Neural progenitor cell (in vitro differentiated cells): ENCODE measurements at regions not wholly inside any gene's neighbourhood (a gene's known extent, or its start where the extent isn't known, plus 50 kb on each side); places are given as distances from the start of the nearest gene placed in this dataset.

Experiments used
- DNase-seq: peaks from one replicate; pipeline ENCODE4 v3.0.0-alpha.2; 2016; ENCODE audit warnings: low spot score
- H2AFZ ChIP-seq: fragments of 200-600 bp; sonication (generic); replicated peaks from 2 replicates; pipeline ENCODE4 v1.6.1; 2016; ENCODE audit warnings: antibody characterized with exemption
- H3F3A ChIP-seq: fragments of 200-600 bp; sonication (generic); 2 replicates; pipeline ENCODE4 v1.6.1; 2016; ENCODE audit warnings: antibody characterized with exemption, low read depth
- H3K27ac ChIP-seq: fragments of 200-600 bp; sonication (generic); 2 replicates; pipeline ENCODE4 v1.5.1; 2016; ENCODE audit warnings: mild to moderate bottlenecking
- H3K27me3 ChIP-seq: fragments of 200-600 bp; sonication (generic); 2 replicates; pipeline ENCODE4 v1.6.1; 2016; ENCODE audit warnings: mild to moderate bottlenecking, moderate library complexity
- H3K36me3 ChIP-seq: fragments of 200-600 bp; sonication (generic); 2 replicates; pipeline ENCODE4 v1.5.1; 2016
- H3K4me1 ChIP-seq: fragments of 200-600 bp; sonication (generic); 2 replicates; pipeline ENCODE4 v1.6.1; 2016; ENCODE audit warnings: mixed run types
- H3K4me2 ChIP-seq: fragments of 200-600 bp; sonication (generic); 2 replicates; pipeline ENCODE4 v1.6.1; 2016
- H3K4me3 ChIP-seq: fragments of 200-600 bp; sonication (generic); 2 replicates; pipeline ENCODE4 v1.5.1; 2016
- H3K79me2 ChIP-seq: fragments of 200-600 bp; sonication (generic); 2 replicates; pipeline ENCODE4 v1.6.1; 2016; ENCODE audit warnings: low read depth
- H3K9ac ChIP-seq: fragments of 200-600 bp; sonication (generic); 2 replicates; pipeline ENCODE4 v1.6.1; 2016
- H3K9me3 ChIP-seq: fragments of 200-600 bp; sonication (generic); 2 replicates; pipeline ENCODE4 v1.5.1; 2016; ENCODE audit warnings: low read depth
- H4K20me1 ChIP-seq: fragments of 200-600 bp; sonication (generic); 2 replicates; pipeline ENCODE4 v1.6.1; 2016; ENCODE audit warnings: low read depth
- H3K27ac Mint-ChIP-seq: 3 replicates; pipeline ENCODE4 v1.8.0; 2021; ENCODE audit warnings: mixed read lengths
- H3K27me3 Mint-ChIP-seq: 2 replicates; pipeline ENCODE4 v1.8.0; 2022; ENCODE audit warnings: low read depth, mild to moderate bottlenecking, inconsistent platforms, moderate library complexity, mixed read lengths; ENCODE audit not compliant: insufficient read depth
- H3K36me3 Mint-ChIP-seq: 3 replicates; pipeline ENCODE4 v1.8.0; 2021; ENCODE audit warnings: mixed read lengths
- H3K4me1 Mint-ChIP-seq: 3 replicates; pipeline ENCODE4 v1.8.0; 2021; ENCODE audit warnings: mixed read lengths
- H3K4me3 Mint-ChIP-seq: 3 replicates; pipeline ENCODE4 v1.8.0; 2021; ENCODE audit warnings: mild to moderate bottlenecking, moderate library complexity, mixed read lengths
- H3K9me3 Mint-ChIP-seq: 3 replicates; pipeline ENCODE4 v1.8.0; 2020; ENCODE audit warnings: mixed read lengths
- EZH2 ChIP-seq: fragments of 200-600 bp; sonication (generic); IDR thresholded peaks from 2 replicates; pipeline ENCODE4 v1.6.1; 2017; ENCODE audit warnings: antibody characterized with exemption, mild to moderate bottlenecking, moderate library complexity
- EZH2phosphoT487 ChIP-seq: fragments of 200-600 bp; sonication (generic); IDR thresholded peaks from 2 replicates; pipeline ENCODE4 v1.6.1; 2017; ENCODE audit warnings: antibody characterized with exemption
- TF ChIP-seq, protein P1 (sequence below): fragments of 200-600 bp; sonication (generic); IDR thresholded peaks from 2 replicates; pipeline ENCODE4 v1.5.1; 2017; ENCODE audit warnings: antibody characterized with exemption, mild to moderate bottlenecking

DNA sequence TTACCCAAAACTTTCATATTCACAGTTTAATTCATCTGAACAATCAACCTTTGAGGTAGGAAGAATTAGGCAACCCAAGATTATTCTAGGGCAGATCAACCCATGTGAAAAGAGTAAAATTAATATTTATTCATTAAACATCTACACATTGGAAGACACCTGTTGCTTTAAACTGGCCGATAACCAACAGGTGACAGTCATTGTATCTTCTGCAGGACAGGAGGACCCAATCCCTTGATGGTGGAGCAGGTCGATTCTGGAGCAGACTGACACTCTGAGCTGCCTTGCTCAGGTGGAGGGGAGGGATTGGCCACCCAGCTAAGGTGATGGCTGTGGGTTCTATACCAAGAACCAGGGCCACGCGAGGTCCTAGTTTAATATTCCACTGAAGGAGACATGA is 230.3 kb downstream of the OSR1 start:
- TF ChIP-seq, protein P1, sequence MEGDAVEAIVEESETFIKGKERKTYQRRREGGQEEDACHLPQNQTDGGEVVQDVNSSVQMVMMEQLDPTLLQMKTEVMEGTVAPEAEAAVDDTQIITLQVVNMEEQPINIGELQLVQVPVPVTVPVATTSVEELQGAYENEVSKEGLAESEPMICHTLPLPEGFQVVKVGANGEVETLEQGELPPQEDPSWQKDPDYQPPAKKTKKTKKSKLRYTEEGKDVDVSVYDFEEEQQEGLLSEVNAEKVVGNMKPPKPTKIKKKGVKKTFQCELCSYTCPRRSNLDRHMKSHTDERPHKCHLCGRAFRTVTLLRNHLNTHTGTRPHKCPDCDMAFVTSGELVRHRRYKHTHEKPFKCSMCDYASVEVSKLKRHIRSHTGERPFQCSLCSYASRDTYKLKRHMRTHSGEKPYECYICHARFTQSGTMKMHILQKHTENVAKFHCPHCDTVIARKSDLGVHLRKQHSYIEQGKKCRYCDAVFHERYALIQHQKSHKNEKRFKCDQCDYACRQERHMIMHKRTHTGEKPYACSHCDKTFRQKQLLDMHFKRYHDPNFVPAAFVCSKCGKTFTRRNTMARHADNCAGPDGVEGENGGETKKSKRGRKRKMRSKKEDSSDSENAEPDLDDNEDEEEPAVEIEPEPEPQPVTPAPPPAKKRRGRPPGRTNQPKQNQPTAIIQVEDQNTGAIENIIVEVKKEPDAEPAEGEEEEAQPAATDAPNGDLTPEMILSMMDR = no peak
- TF ChIP-seq EZH2 = no peak
- TF ChIP-seq EZH2phosphoT487 = no peak
- peaks cover 6% of the 10 kb centered on the region for H3K4me1 Mint-ChIP-seq
- no peak overlapping the region for H3K9ac ChIP-seq
- peaks cover 17% of the 10 kb centered on the region for H3K4me1 ChIP-seq
- H3K4me3 Mint-ChIP-seq = no peak overlapping the region
- H3K27me3 Mint-ChIP-seq = no peaks in the 10 kb centered on the region
- H3K27ac ChIP-seq = no peak overlapping the region
- H3K36me3 ChIP-seq = no peaks in the 10 kb centered on the region
- no peaks in the 10 kb centered on the region for H3K9me3 ChIP-seq
- no peaks in the 10 kb centered on the region for H3K27me3 ChIP-seq
- H4K20me1 ChIP-seq = no peaks in the 10 kb centered on the region
- H3K9me3 Mint-ChIP-seq = no peaks in the 10 kb centered on the region
- H3K79me2 ChIP-seq = no peaks in the 10 kb centered on the region
- no peak overlapping the region for H3K4me3 ChIP-seq
- no peaks in the 10 kb centered on the region for H3F3A ChIP-seq
- no peak for DNase-seq
- no peaks in the 10 kb centered on the region for H3K36me3 Mint-ChIP-seq
- no peak overlapping the region for H3K4me2 ChIP-seq
- no peak overlapping the region for H2AFZ ChIP-seq
- no peak overlapping the region for H3K27ac Mint-ChIP-seq

DNA sequence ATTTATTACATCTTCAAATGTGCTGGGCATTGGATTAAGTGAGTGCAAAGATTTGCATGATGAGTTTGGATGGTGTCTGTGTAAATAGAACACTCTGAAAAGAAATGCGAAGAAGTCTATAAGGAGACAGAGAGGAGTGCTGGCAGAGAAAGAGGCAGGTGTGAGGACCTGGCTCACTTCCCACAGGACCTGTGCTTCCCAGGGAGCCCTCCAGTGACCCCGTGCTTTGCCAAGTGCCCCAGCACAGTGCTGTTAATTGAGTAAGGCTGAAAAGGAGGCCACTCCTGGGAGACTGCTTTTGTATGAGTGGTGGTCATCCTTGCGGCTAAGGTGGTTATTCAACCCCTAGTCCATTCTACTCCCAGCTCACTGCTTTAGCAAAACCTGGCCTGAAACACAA is 230.8 kb downstream of the OSR1 start:
- Histone ChIP-seq H3K4me3 (no peak overlapping the region), H3K9me3 (no peaks in the 10 kb centered on the region), H3K27me3 (no peaks in the 10 kb centered on the region), H2AFZ (no peak overlapping the region), H3K9ac (no peak overlapping the region), H3K27ac (no peak overlapping the region), H3F3A (no peaks in the 10 kb centered on the region), H3K4me2 (peak overlapping the region; percentile 8), H3K36me3 (no peaks in the 10 kb centered on the region), H3K79me2 (no peaks in the 10 kb centered on the region), H3K4me1 (peaks cover 17% of the 10 kb centered on the region), H4K20me1 (no peaks in the 10 kb centered on the region)
- peaks cover 6% of the 10 kb centered on the region for H3K4me1 Mint-ChIP-seq
- TF ChIP-seq EZH2 = no peak
- TF ChIP-seq, protein P1 = no peak
- DNase-seq = no peak
- no peaks in the 10 kb centered on the region for H3K36me3 Mint-ChIP-seq
- H3K27ac Mint-ChIP-seq = no peak overlapping the region
- no peak overlapping the region for H3K4me3 Mint-ChIP-seq
- no peaks in the 10 kb centered on the region for H3K27me3 Mint-ChIP-seq
- no peaks in the 10 kb centered on the region for H3K9me3 Mint-ChIP-seq

DNA sequence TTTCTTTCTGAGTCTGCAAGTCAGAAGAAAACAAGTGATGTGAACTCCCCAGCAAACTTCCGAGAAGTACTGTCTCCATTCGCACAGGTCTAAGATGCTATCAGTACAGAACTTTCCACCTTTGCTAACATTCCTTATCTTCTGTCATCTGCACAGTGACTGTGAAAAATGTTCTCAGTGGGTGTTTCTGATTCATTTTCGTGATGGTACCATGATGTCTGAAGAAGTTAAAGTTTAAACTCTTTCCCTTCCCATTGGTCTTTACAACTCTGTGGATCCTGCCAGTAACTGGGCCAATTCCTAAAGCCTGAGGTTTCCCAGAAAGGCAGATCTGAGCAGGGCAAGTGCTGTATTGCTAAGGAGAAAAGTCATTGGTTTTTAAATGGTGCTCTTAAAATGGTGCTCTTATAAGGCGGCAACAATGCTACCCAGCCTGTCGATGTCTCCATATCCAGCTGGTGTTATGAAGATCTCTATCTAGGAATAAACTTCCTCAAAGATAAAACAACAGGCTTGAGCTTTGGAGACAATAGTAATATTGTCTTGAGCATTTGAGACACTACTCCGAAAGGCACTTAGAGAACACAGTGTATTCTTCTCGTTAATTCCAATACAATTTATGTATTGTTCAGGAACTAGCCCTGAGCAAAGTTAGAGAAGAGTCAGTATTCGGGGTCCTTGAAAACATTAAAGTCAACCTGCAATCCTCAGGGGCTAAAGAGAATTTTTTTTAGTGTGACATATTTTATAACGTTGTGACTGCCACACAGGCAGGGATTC is 232.3 kb downstream of the OSR1 start:
- Mint-ChIP-seq H3K36me3 (no peaks in the 10 kb centered on the region), H3K4me1 (peaks cover 9% of the 10 kb centered on the region), H3K9me3 (no peaks in the 10 kb centered on the region), H3K27me3 (no peaks in the 10 kb centered on the region), H3K4me3 (no peak overlapping the region), H3K27ac (no peak overlapping the region)
- peaks cover 17% of the 10 kb centered on the region for H3K4me1 ChIP-seq
- TF ChIP-seq EZH2phosphoT487 (no peak), EZH2 (no peak)
- TF ChIP-seq, protein P1 = no peak
- no peaks in the 10 kb centered on the region for H3K36me3 ChIP-seq
- no peak overlapping the region for H2AFZ ChIP-seq
- H3K27ac ChIP-seq = no peak overlapping the region
- H3F3A ChIP-seq = no peaks in the 10 kb centered on the region
- H4K20me1 ChIP-seq = no peaks in the 10 kb centered on the region
- no peaks in the 10 kb centered on the region for H3K27me3 ChIP-seq
- H3K9me3 ChIP-seq = no peaks in the 10 kb centered on the region
- H3K79me2 ChIP-seq = no peaks in the 10 kb centered on the region
- no peak for DNase-seq
- no peak overlapping the region for H3K4me3 ChIP-seq
- no peak overlapping the region for H3K9ac ChIP-seq
- no peak overlapping the region for H3K4me2 ChIP-seq
